Body of pancreas (tissue), 4 donors: ENCODE measurements at regions not wholly inside any gene's neighbourhood (a gene's known extent, or its start where the extent isn't known, plus 50 kb on each side); places are given as distances from the start of the nearest gene placed in this dataset.
"Not testable (repeated sequence)": the region's sequence is repeated elsewhere in the genome, so short reads cannot be mapped to it uniquely, and the experiment has no call there.

Experiments
- ATAC-seq: fragments of 150-250 bp; one replicate; pipeline ENCODE4 v1.9.1; 2016
- DNase-seq, 4 donors: peaks; one replicate each; pipeline ENCODE4 v3.0.0-alpha.2; 2019
- H3K27ac ChIP-seq, 4 donors: fragments of 200-600 bp; sonication (generic); 1 replicate in 3 of 4; 2 replicates in 1 of 4; pipeline versions ENCODE4 v1.5.1 to v1.6.1; 2016 to 2019; ENCODE audit warnings: mild to moderate bottlenecking in 1 of 4, mixed read lengths in 1 of 4, moderate library complexity in 1 of 4
- H3K27me3 ChIP-seq, 2 donors: fragments of 200-600 bp; sonication (generic); one replicate each; pipeline ENCODE4 v1.6.0; 2016; ENCODE audit warnings: mild to moderate bottlenecking in 1 of 2
- H3K36me3 ChIP-seq, 2 donors: fragments of 200-600 bp; sonication (generic); replicated peaks in 1 of 2; 2 replicates each; pipeline ENCODE4 v1.5.1; 2016; ENCODE audit warnings: low read depth in 2 of 2; ENCODE audit not compliant: insufficient read depth in 1 of 2
- H3K4me1 ChIP-seq: fragments of 200-600 bp; sonication (generic); one replicate; pipeline ENCODE4 v1.6.0; 2016
- H3K4me3 ChIP-seq, 2 donors: fragments of 200-600 bp; sonication (generic); 1 replicate in 1 of 2; 2 replicates in 1 of 2; pipeline ENCODE4 v1.5.1; 2016 to 2019
- H3K9me3 ChIP-seq, 3 donors: fragments of 200-600 bp; sonication (generic); 1 replicate in 2 of 3; 2 replicates in 1 of 3; pipeline ENCODE4 v1.5.1; 2016
- WGBS, 2 donors: methylation state at CpG; one replicate each; pipeline ENCODE4 v1.1.5; 2017; 5-methylcytosine and 5-hydroxymethylcytosine counted together
- intact Hi-C: fragments of 100-400 bp; cut with DNase I; formaldehyde crosslinking; loops from one replicate; pipeline ENCODE4 v1.15.1; 2023

GRCh38 chr7:76867364-76867889 lies 164.7 kb downstream of the SPDYE17 start:
- WGBS, 2 donors = 73 to 90% methylated on average over 3 of the region's 4 CpGs
- ATAC-seq, H3K27me3 ChIP-seq, H3K27ac ChIP-seq, H3K4me3 ChIP-seq, H3K9me3 ChIP-seq, H3K36me3 ChIP-seq, DNase-seq, H3K4me1 ChIP-seq, intact Hi-C loops: not testable (repeated sequence)

GRCh38 chr7:76863150-76863773 lies 168.9 kb downstream of the SPDYE17 start:
- H3K27ac ChIP-seq, H3K4me1 ChIP-seq, H3K36me3 ChIP-seq, DNase-seq, H3K9me3 ChIP-seq, H3K4me3 ChIP-seq, intact Hi-C loops, ATAC-seq, H3K27me3 ChIP-seq: not testable (repeated sequence)
- 52 to 60% methylated on average over 1 of the region's 5 CpGs for WGBS, 2 donors

GRCh38 chr7:76862241-76862640 lies 169.9 kb downstream of the SPDYE17 start:
- H3K4me3 ChIP-seq, H3K27ac ChIP-seq, intact Hi-C loops: not testable (repeated sequence)

GRCh38 chr7:76859933-76860332 lies 172.2 kb downstream of the SPDYE17 start:
- H3K9me3 ChIP-seq, H3K27ac ChIP-seq, H3K4me1 ChIP-seq, DNase-seq, ATAC-seq, H3K36me3 ChIP-seq, H3K4me3 ChIP-seq, H3K27me3 ChIP-seq, intact Hi-C loops: not testable (repeated sequence)
- WGBS, 2 donors = 33 to 37% methylated on average over 5 of the region's 5 CpGs

More at GRCh38 chr7:76862241-76862640, 169.9 kb downstream of the SPDYE17 start:
- not testable (repeated sequence) for H3K9me3 ChIP-seq, H3K27me3 ChIP-seq, ATAC-seq, H3K4me1 ChIP-seq, H3K36me3 ChIP-seq, DNase-seq

- H3K27me3 ChIP-seq, H3K4me1 ChIP-seq, H3K27ac ChIP-seq, DNase-seq, intact Hi-C loops, H3K9me3 ChIP-seq, ATAC-seq, H3K4me3 ChIP-seq, H3K36me3 ChIP-seq: not testable (repeated sequence)
Measured at GRCh38 chr7:76854631-76855030, 177.5 kb downstream of the SPDYE17 start.

- H3K9me3 ChIP-seq, H3K36me3 ChIP-seq, H3K4me3 ChIP-seq, intact Hi-C loops, H3K4me1 ChIP-seq, H3K27me3 ChIP-seq, ATAC-seq, DNase-seq, H3K27ac ChIP-seq: not testable (repeated sequence)
- WGBS, 2 donors = 60 to 65% methylated on average over 6 of the region's 6 CpGs
Measured at GRCh38 chr7:76852787-76853584, 179.2 kb downstream of the SPDYE17 start.

GRCh38 chr7:76852362-76852761 lies 179.8 kb downstream of the SPDYE17 start:
- DNase-seq, H3K27ac ChIP-seq, H3K36me3 ChIP-seq, H3K27me3 ChIP-seq, H3K4me1 ChIP-seq, intact Hi-C loops, ATAC-seq, H3K4me3 ChIP-seq, H3K9me3 ChIP-seq: not testable (repeated sequence)
- 71 to 83% methylated on average over 1 of the region's 1 CpG for WGBS, 2 donors

GRCh38 chr7:76851617-76852016 lies 180.5 kb downstream of the SPDYE17 start:
- WGBS, 2 donors = 57% methylated on average over 4 of the region's 5 CpGs; no CpG with 5 or more reads in 1 of the 2 donors
- H3K4me3 ChIP-seq, DNase-seq, H3K36me3 ChIP-seq, ATAC-seq, H3K4me1 ChIP-seq, H3K27me3 ChIP-seq, H3K27ac ChIP-seq, H3K9me3 ChIP-seq, intact Hi-C loops: not testable (repeated sequence)

- H3K9me3 ChIP-seq, ATAC-seq, intact Hi-C loops, DNase-seq, H3K27ac ChIP-seq, H3K36me3 ChIP-seq, H3K4me1 ChIP-seq, H3K27me3 ChIP-seq, H3K4me3 ChIP-seq: not testable (repeated sequence)
- 79 to 85% methylated on average over 2 of the region's 2 CpGs for WGBS, 2 donors
Measured at GRCh38 chr7:76849887-76850563, 182.1 kb downstream of the SPDYE17 start.

GRCh38 chr7:76839879-76840278 lies 192.3 kb downstream of the SPDYE17 start:
- 58 to 74% methylated on average over 3 of the region's 3 CpGs for WGBS, 2 donors
- H3K27ac ChIP-seq = not testable (repeated sequence)

GRCh38 chr7:76839214-76839613 lies 192.9 kb downstream of the SPDYE17 start:
- H3K4me1 ChIP-seq, intact Hi-C loops, DNase-seq, H3K27ac ChIP-seq, H3K27me3 ChIP-seq, H3K9me3 ChIP-seq, ATAC-seq, H3K4me3 ChIP-seq, H3K36me3 ChIP-seq: not testable (repeated sequence)
- 82 to 83% methylated on average over 1 of the region's 1 CpG for WGBS, 2 donors

More at GRCh38 chr7:76839879-76840278, 192.3 kb downstream of the SPDYE17 start:
- ATAC-seq, H3K27me3 ChIP-seq, H3K9me3 ChIP-seq, H3K4me1 ChIP-seq, H3K36me3 ChIP-seq, intact Hi-C loops, H3K4me3 ChIP-seq, DNase-seq: not testable (repeated sequence)
